Nephron (organoid): ENCODE measurements at regions not wholly inside any gene's neighbourhood (a gene's known extent, or its start where the extent isn't known, plus 50 kb on each side); places are given as distances from the start of the nearest gene placed in this dataset.
"Not testable (repeated sequence)": the region's sequence is repeated elsewhere in the genome, so short reads cannot be mapped to it uniquely, and the experiment has no call there.

Source experiments
- H3K27ac Mint-ChIP-seq, 3 experiments: 2 replicates each; pipeline ENCODE4 v1.8.0; 2020; ENCODE audit warnings: mixed read lengths in 3 of 3, mild to moderate bottlenecking in 2 of 3, moderate library complexity in 1 of 3
- H3K27me3 Mint-ChIP-seq: 2 replicates; pipeline ENCODE4 v1.8.0; 2021; ENCODE audit warnings: low read depth, mild to moderate bottlenecking, moderate library complexity, mixed read lengths
- H3K36me3 Mint-ChIP-seq: 2 replicates; pipeline ENCODE4 v1.8.0; 2020; ENCODE audit warnings: low read depth, mixed read lengths
- H3K4me1 Mint-ChIP-seq: 2 replicates; pipeline ENCODE4 v1.8.0; 2020; ENCODE audit warnings: mixed read lengths
- H3K4me3 Mint-ChIP-seq, 3 experiments: 2 replicates each; pipeline ENCODE4 v1.8.0; 2020; ENCODE audit warnings: mild to moderate bottlenecking in 3 of 3, mixed read lengths in 3 of 3, moderate library complexity in 2 of 3
- H3K9me3 Mint-ChIP-seq: 2 replicates; pipeline ENCODE4 v1.8.0; 2020; ENCODE audit warnings: mixed read lengths

GRCh38 chr21:5165829-5166228 is 5355.6 kb upstream of the TPTE start:
- H3K36me3 Mint-ChIP-seq, H3K4me3 Mint-ChIP-seq, H3K9me3 Mint-ChIP-seq, H3K27ac Mint-ChIP-seq, H3K27me3 Mint-ChIP-seq, H3K4me1 Mint-ChIP-seq: not testable (repeated sequence)
